Hippocampal formation (tissue), 2 donors: ENCODE measurements at regions not wholly inside any gene's neighbourhood (a gene's known extent, or its start where the extent isn't known, plus 50 kb on each side); places are given as distances from the start of the nearest gene placed in this dataset.
"Not testable (repeated sequence)": the region's sequence is repeated elsewhere in the genome, so short reads cannot be mapped to it uniquely, and the experiment has no call there.

Experiments
- DNase-seq, 2 donors: peaks; one replicate each; lab custom pipeline; 2025; lab: John Stamatoyannopoulos, UW

GRCh38 chr4:3648731-3649130 is 116.5 kb upstream of the LRPAP1 start:
- DNase-seq = no peak

GRCh38 chr4:3648195-3648594 is 116.0 kb upstream of the LRPAP1 start:
- no peak for DNase-seq

- no peak for DNase-seq
Observed at GRCh38 chr4:3647421-3647820, 115.2 kb upstream of the LRPAP1 start.

DNA sequence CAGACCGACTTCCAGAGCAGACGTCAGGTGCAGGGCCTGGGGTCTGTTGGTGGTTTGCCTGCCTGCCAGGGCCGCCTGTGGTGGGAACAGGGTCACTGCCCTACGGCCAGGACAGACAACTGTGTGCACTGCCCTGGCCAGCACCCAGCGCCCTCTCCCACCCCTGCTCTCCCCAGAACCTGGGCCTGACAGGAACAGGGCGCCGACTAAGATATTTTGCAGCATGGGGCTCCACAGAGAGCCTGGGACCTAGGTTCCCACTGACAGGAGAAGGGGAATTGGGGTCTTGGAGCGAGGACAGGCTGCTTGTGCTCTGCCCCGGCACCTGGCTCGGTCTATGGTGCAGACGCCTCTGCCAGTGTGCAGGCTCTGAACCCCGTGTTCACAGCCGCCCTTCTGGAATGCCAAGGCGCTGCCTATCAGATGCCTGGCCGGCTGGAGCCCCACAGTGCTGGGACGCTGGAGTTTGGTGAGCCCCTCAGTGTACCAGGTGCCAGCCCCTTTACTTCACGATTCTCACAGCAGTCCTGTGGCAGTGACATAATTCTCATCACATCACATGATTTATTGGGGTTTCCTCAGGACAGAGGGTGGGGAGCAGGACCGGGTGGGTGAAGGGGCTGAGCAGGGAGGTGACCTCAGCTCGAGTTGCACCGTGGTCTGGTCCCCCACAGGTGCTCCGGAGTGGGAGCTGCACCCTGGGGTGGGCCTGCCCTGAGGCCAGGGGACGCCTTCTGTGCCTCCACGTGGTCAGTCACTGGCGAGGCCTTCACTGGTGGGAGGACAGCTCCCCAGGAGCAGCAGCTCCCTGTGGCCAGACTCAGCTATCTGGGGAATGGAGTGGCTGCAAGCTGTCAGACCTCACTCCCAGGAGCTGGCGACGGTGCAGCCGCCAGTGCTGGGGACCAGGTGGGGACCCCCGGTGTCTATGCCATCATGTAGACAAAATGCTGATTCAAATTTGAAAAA is 113.8 kb upstream of the LRPAP1 start:
- DNase-seq = no peak

- no peak for DNase-seq
Observed at GRCh38 chr4:3644849-3645627, 112.8 kb upstream of the LRPAP1 start.

- no peak for DNase-seq
Observed at GRCh38 chr4:3643518-3644433, 111.6 kb upstream of the LRPAP1 start.

DNA sequence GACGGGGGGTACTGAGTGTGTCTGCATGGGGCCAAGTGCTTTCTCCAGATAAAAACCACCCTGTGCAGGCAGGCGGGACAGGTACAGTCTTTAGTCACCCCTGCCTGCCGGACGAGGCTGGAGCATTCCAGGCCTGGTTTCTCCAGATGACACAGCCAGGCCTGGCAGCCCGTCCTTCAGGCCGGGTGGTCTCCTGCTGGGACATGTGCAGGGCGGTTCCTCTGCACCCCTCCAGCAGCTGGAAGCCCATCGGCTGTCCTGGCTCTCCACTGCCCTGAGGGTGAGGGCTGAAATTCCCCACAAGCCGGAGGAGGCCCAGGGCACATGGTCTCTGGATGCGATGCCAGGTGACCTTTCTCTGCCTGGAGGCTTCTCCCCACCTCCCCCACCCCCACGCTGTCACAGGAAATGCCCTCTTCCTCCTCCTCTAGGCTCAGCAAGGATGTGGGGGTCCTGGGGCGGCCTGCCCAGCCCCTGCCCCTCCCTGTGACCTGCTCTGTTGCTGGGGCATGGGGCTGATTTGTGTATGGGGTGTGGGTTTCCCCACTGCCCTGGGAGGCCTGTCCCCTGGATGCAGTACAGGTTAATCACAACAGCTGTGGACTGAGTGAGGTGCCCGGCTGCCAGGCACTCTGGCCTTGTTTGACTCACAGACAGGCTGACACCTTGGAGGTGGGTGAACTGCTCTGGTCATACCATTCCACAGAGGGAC is 110.7 kb upstream of the LRPAP1 start:
- no peak for DNase-seq

GRCh38 chr4:3642056-3642630 is 109.9 kb upstream of the LRPAP1 start:
- DNase-seq = no peak

GRCh38 chr4:3641501-3641900 is 109.3 kb upstream of the LRPAP1 start:
- no peak for DNase-seq

GRCh38 chr4:3640587-3640962 is 108.4 kb upstream of the LRPAP1 start:
- DNase-seq = no peak

DNA sequence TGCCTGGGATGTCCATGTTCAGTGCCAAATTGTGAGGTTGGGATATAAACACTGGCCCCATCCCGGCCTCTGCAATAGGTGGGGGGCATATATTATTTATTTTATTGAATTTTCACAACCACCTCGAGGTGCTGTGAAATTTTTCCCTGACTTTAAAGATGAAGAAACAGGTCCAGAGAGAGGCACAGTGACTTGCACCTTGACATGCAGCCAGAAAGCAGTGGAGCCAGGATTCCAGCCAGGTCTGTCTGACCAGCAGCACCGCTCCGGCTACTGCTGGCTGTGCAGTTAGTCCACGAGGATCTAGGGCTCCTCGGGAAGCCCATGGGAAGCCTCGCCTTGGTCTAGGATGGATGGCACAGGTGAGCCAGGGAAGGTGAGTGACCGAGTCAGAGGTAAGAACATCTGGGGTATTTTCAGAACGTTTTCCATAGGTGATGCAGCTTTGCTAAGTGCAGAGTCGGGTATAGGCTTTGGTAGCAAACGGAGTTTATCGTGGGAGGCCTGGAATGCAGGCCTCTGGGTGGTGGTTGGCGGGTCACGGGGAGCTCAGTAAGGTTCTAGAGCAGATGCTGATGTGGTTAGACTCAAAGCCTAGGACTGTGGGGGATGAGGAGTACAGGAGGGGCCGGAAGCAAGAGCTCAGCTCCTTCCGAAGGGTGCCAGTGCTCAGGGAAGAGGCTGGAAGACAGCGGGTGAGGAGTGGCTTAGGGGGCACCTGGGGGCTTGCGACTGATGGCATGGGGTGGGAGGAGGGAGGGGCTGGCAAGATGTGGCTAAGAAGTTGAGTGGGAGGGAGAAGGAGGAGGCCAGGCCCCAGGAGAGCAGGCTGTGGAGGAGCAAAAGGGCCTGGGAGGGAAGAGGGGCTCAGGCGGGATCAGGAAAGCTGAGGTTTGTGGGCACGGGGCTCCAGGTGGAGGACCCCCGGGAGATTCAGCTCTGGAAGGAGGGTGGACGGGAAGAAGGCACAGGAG is 107.7 kb upstream of the LRPAP1 start:
- DNase-seq = no peak

- no peak for DNase-seq
Observed at GRCh38 chr4:3638080-3638795, 106.0 kb upstream of the LRPAP1 start.

- no peak for DNase-seq
Observed at GRCh38 chr4:3637326-3638016, 105.2 kb upstream of the LRPAP1 start.

DNA sequence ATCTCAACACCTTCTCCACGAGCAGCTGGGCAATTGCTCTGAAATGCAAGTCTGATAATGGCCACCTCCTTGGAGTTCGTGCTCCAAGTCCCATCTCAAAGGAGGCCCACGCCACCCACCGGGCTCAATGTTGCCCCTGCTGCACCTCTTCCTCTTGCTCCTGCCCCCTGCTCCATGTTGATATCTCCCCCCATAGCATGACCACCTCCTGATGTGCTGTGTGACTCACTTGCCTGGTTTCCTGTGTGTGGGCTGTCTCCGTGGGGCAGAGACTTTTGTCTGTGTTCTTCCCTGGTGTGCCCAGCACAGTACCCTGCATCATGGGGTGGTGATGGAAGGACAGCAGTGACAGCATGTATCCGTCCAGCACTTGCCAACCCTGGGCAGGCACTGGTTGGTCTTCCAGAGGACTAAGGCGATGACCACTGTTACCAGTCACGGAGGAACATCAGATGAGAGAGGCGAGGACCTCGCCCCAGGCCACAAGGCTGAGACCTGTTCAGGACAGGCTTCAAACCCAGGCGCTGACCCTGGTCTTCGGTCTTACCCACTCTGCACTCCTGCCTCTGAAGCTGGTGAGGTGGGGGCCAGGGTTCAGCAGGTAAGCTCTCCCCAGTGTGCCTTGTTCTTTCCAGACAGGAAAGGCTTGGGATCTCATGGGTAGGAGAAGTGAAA is 104.6 kb upstream of the LRPAP1 start:
- DNase-seq = no peak

GRCh38 chr4:3636020-3636419 is 103.8 kb upstream of the LRPAP1 start:
- DNase-seq = not testable (repeated sequence)

DNA sequence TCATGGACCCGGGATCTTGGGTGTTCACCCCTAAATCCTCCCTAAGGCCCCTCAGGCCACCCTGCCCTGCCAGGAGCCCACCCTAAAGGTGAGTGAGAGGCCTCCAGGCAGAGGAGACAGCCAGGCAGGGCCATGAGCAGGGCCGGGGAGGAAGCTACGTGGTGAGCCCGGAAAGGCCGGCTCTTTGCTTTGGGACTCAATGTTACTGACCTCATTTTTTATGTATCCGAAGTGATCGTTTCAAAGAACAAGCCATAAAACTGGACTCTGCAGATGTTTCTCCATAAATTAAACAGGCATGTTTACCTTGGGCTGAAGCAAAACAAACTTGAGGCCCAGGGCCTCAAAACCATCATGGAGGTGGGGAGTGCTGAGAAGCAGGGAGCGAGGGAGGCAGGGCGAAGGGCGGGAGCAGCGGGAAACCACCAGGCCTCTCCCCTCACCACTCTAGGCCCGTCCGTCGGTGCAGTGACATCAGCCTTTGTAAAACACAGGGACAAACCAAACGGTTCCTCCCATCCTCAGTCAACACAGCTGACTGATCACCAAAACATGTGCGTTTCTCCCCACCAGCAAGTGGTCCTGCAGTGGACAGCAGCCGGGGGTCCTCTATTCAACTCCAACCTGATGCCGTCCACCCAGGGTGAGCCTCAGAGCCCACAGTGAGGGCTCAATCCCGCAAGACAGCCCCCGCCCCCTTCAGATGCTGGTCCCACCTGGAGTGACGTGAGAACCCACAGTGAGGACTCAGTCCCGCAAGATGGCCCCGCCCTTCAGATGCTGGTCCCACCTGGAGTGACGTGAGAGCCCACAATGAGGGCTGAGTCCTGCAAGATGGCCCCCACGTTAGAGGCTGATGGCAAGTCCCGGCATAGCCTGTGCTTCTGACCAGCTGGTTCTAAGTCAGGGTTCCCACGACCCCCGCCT is 102.9 kb upstream of the LRPAP1 start:
- no peak for DNase-seq
